ENCODE measurements at regions not wholly inside any gene's neighbourhood (a gene's known extent, or its start where the extent isn't known, plus 50 kb on each side); places are given as distances from the start of the nearest gene placed in this dataset.

- no CpG with 5 or more reads among the region's 38 CpGs for WGBS (ENCODE audit: low lambda C conversion rate)
- FAIRE-seq (no peak), DNase-seq (ENCODE audit: low spot score) (no peak), ATAC-seq (no peak)
- Histone ChIP-seq H3K27ac (ENCODE audit: extremely low read length, insufficient read depth, low read length) (no peak overlapping the region), H3K4me2 (ENCODE audit: low read depth, low read length) (peak overlapping the region; percentile 90), H4K20me1 (ENCODE audit: insufficient read depth, low read length) (peaks cover 29% of the 10 kb centered on the region; the same call in 1 of the 2 replicates), H3K79me2 (ENCODE audit: insufficient read depth, low read length) (peaks cover 6% of the 10 kb centered on the region), H3K9me3 (ENCODE audit: low read length) (no peaks in the 10 kb centered on the region), H3K4me3 (replicated peaks in 1 of 3; ENCODE audit: insufficient read depth in 1 of 3, low read depth in 2 of 3, low read length in 3 of 3) (peak overlapping the region in 2 of 3 experiments; percentile 35 to 65; a peak in 1 of 6 replicates), H3K4me1 (ENCODE audit: insufficient read depth, low read length) (peaks cover 90% of the 10 kb centered on the region), H3K27me3 (ENCODE audit: control insufficient read depth in 1 of 2, insufficient read depth in 2 of 2, low read length in 2 of 2) (peaks cover 13 to 47% of the 10 kb centered on the region in 2 experiments), H2AFZ (ENCODE audit: low read length) (no peak overlapping the region), H3K36me3 (replicated peaks in 1 of 2; ENCODE audit: control insufficient read depth in 1 of 2, insufficient read depth in 2 of 2, low read length in 2 of 2) (no peaks in the 10 kb centered on the region), H3K9ac (ENCODE audit: insufficient read depth, low read depth, low read length) (0 out of 2 replicates have a peak overlapping the region, but pooled peaks have one; percentile 2)
- POLR2A ChIA-PET, result interaction anchor here (1.4 to 6.6 kb wide), 3 partner anchors 11 to 34 kb away, joined by 4 to 34 read pairs (median 16); no protein-coding TSS in a partner anchor
- CTCF ChIA-PET (ENCODE audit: low intra/inter-chr PET ratio, low total read pairs), result no interaction called here
- in situ Hi-C loops (cut with HindIII; ENCODE audit: extremely low pct_ligation_motif_present, low pct_unique_long_range_greater_than_20kb) (no loop called here), intact Hi-C loops (cut with micrococcal nuclease; ENCODE audit: unreplicated experiment) (loop anchor here (5.0 kb wide), 1 partner anchor 53 kb away; no protein-coding TSS in a partner anchor)
- BruUV-seq (replicated peaks), result no TSS peak
- TF ChIP-seq RFXAP (CRISPR knock-in tag; IDR thresholded peaks at IDR 0.05; ENCODE audit: borderline replicate concordance), result 0 out of 2 replicates have a peak, but pooled peaks have one; percentile 34
- TF ChIP-seq, protein P1, sequence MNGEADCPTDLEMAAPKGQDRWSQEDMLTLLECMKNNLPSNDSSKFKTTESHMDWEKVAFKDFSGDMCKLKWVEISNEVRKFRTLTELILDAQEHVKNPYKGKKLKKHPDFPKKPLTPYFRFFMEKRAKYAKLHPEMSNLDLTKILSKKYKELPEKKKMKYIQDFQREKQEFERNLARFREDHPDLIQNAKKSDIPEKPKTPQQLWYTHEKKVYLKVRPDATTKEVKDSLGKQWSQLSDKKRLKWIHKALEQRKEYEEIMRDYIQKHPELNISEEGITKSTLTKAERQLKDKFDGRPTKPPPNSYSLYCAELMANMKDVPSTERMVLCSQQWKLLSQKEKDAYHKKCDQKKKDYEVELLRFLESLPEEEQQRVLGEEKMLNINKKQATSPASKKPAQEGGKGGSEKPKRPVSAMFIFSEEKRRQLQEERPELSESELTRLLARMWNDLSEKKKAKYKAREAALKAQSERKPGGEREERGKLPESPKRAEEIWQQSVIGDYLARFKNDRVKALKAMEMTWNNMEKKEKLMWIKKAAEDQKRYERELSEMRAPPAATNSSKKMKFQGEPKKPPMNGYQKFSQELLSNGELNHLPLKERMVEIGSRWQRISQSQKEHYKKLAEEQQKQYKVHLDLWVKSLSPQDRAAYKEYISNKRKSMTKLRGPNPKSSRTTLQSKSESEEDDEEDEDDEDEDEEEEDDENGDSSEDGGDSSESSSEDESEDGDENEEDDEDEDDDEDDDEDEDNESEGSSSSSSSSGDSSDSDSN (CRISPR knock-in tag; IDR thresholded peaks at IDR 0.05), result no peak
- peak; percentile 43; the same call in 1 of the 2 replicates for TF ChIP-seq PHF20 (CRISPR knock-in tag; IDR thresholded peaks at IDR 0.05)
- TF ChIP-seq, protein P2, sequence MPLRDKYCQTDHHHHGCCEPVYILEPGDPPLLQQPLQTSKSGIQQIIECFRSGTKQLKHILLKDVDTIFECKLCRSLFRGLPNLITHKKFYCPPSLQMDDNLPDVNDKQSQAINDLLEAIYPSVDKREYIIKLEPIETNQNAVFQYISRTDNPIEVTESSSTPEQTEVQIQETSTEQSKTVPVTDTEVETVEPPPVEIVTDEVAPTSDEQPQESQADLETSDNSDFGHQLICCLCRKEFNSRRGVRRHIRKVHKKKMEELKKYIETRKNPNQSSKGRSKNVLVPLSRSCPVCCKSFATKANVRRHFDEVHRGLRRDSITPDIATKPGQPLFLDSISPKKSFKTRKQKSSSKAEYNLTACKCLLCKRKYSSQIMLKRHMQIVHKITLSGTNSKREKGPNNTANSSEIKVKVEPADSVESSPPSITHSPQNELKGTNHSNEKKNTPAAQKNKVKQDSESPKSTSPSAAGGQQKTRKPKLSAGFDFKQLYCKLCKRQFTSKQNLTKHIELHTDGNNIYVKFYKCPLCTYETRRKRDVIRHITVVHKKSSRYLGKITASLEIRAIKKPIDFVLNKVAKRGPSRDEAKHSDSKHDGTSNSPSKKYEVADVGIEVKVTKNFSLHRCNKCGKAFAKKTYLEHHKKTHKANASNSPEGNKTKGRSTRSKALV (CRISPR knock-in tag; IDR thresholded peaks at IDR 0.05), result peak; percentile 45; the same call in 1 of the 2 replicates
- 0 out of 2 replicates have a peak, but pooled peaks have one; percentile 16 for TF ChIP-seq ZNF687 (CRISPR knock-in tag; IDR thresholded peaks at IDR 0.05)
- no peak for TF ChIP-seq PAF1 (CRISPR knock-in tag; IDR thresholded peaks at IDR 0.05)
- no peak for TF ChIP-seq NFKB2 (CRISPR knock-in tag; IDR thresholded peaks at IDR 0.05; ENCODE audit: borderline replicate concordance)
- TF ChIP-seq, protein P3, sequence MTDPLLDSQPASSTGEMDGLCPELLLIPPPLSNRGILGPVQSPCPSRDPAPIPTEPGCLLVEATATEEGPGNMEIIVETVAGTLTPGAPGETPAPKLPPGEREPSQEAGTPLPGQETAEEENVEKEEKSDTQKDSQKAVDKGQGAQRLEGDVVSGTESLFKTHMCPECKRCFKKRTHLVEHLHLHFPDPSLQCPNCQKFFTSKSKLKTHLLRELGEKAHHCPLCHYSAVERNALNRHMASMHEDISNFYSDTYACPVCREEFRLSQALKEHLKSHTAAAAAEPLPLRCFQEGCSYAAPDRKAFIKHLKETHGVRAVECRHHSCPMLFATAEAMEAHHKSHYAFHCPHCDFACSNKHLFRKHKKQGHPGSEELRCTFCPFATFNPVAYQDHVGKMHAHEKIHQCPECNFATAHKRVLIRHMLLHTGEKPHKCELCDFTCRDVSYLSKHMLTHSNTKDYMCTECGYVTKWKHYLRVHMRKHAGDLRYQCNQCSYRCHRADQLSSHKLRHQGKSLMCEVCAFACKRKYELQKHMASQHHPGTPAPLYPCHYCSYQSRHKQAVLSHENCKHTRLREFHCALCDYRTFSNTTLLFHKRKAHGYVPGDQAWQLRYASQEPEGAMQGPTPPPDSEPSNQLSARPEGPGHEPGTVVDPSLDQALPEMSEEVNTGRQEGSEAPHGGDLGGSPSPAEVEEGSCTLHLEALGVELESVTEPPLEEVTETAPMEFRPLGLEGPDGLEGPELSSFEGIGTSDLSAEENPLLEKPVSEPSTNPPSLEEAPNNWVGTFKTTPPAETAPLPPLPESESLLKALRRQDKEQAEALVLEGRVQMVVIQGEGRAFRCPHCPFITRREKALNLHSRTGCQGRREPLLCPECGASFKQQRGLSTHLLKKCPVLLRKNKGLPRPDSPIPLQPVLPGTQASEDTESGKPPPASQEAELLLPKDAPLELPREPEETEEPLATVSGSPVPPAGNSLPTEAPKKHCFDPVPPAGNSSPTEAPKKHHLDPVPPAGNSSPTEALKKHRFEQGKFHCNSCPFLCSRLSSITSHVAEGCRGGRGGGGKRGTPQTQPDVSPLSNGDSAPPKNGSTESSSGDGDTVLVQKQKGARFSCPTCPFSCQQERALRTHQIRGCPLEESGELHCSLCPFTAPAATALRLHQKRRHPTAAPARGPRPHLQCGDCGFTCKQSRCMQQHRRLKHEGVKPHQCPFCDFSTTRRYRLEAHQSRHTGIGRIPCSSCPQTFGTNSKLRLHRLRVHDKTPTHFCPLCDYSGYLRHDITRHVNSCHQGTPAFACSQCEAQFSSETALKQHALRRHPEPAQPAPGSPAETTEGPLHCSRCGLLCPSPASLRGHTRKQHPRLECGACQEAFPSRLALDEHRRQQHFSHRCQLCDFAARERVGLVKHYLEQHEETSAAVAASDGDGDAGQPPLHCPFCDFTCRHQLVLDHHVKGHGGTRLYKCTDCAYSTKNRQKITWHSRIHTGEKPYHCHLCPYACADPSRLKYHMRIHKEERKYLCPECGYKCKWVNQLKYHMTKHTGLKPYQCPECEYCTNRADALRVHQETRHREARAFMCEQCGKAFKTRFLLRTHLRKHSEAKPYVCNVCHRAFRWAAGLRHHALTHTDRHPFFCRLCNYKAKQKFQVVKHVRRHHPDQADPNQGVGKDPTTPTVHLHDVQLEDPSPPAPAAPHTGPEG (CRISPR knock-in tag; IDR thresholded peaks at IDR 0.05), result peak; percentile 50; the same call in 1 of the 2 replicates
- no peak for TF ChIP-seq RNF2 (conservative IDR thresholded peaks at IDR 0.05; ENCODE audit: low read depth)
Measured at GRCh38 chr16:85170066-85170491, 57.8 kb upstream of the CIBAR2 start.
